HS-5 (cell line): ENCODE measurements at regions not wholly inside any gene's neighbourhood (a gene's known extent, or its start where the extent isn't known, plus 50 kb on each side); places are given as distances from the start of the nearest gene placed in this dataset.
"Not testable (repeated sequence)": the region's sequence is repeated elsewhere in the genome, so short reads cannot be mapped to it uniquely, and the experiment has no call there.

Source experiments
- DNase-seq: peaks from one replicate; pipeline ENCODE4 v3.0.0-alpha.2; 2012; ENCODE audit warnings: low read depth

DNA sequence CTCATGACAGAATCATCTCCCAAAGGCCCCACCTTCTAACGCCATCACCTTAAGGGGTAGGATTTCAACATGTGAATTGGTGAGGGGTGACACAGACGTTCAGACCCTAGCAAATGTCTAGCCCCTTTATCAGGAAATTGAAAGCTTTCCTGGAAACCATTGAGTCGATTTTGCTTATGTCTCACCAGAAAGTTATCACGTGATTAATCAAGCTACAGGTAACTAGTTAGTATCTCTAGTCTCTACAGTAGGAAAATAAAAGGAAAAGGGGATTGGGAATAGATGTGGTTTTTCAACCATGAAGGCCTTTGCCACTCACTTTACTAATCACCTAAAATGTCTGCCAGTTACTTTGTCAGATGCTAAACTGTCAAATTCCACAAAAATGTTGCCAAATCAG lies 1133.0 kb downstream of the PDHA2 start:
- DNase-seq, result no peak

DNA sequence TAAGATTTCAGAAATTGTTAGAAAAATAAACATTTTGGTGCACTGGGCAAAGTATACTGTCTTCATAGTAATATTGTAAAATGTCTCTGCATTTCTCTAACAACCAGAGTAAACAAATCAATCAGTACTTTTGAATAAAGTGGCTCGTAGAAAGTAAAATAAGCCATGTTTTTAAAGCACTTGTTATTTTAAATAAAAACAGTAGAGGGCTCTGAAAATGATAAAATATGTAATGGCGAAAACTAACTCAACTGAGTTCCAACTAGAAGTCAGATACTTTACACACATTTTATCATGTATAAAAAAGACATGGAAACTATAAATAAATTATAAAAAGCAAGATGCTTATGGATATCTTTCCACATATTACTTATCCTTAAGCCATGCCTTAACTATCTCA lies 1134.4 kb downstream of the PDHA2 start:
- no peak for DNase-seq

DNA sequence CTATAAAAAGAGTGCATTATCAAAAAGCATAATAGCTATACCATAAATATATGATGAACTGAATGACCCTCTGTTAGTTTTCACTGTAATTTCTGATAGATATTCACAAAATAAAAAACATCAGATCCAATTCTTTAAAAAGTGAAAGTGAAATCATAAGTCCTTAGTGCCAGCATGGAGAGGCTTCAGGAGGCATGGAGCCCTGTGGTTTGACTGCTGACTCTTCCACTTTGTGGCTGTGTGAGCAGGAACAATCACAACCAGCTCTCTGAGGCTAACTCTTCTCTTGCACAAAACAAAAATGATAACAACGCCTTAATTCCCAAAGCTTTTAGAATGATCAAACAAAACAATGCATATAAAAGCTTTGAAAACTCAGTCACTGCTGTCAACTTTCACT lies 1143.9 kb downstream of the PDHA2 start:
- no peak for DNase-seq

DNA sequence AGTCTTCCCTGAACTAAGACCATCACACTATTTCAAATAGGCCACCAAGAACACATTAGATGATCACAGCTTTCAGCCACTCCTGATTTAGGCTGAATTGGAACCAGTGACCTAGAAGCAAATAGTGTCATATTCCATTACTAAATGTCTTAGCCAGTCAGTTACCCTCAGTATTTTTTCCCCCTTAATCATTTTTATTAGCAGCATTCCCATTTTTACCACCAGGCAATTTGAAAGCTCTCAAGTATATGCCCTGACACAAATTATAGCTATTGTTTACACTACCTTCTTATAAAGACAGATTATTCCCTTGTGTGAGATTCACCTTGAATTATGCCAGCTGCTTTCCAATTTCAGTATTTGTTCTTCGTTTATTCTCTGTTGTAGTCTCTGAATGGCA lies 1146.9 kb downstream of the PDHA2 start:
- no peak for DNase-seq

DNA sequence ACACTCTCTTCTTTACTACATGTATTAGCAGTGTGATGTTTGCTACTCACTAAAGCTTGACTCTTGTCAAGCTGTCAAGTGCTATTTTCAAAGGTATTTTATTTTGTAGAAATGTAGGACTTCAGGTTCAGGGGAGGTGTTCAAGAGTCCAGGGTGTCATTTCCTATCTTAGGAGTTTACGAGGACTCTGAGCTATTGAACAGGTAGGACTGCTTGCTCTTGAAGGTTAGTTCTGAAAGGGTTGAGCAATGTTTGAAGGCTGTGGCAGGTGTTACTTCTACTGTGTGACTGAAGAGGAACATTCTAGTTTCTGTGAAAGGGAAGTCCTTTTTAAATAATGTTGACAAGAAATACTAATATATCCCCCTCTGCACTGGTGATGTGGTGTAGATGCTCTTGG lies 1151.2 kb downstream of the PDHA2 start:
- DNase-seq, result no peak

DNA sequence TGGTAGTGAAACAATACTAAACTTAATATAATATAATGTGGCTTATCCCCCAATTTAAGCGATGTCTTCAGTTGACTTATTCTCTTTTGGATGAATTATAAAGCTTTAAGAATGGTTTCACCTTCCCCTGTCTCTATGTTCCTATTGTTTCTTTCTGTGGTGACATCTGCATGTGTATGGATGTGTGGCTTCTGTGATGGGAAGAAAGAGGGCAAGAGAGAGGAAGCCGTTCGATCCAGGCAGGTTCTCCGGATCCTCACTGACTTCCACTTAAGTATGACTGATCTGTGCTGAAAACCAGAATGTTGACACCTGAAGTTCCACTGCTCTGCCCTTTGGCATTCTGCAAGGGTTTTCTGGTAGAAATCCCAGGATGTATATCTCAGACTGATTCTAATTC lies 1150.8 kb downstream of the STPG2 start:
- no peak for DNase-seq

DNA sequence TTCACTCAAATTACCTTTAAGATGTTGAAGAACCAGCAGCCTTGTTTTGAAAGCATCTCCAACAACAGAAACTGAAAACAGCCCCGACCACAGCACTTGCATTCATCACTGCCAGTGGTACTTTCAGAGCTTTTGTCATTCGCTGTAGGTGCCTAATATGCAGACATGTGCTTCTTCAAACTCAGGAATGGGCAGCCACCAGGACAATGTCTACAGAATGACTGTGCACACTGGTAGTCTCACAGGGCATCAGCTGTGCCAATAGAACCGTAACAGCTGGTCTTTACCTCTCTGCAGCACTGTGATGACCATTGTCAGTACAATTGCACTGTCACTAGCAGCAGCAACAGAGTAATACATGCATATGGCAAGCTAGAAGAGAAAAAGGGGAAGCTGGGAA lies 1149.7 kb downstream of the STPG2 start:
- DNase-seq, result no peak

DNA sequence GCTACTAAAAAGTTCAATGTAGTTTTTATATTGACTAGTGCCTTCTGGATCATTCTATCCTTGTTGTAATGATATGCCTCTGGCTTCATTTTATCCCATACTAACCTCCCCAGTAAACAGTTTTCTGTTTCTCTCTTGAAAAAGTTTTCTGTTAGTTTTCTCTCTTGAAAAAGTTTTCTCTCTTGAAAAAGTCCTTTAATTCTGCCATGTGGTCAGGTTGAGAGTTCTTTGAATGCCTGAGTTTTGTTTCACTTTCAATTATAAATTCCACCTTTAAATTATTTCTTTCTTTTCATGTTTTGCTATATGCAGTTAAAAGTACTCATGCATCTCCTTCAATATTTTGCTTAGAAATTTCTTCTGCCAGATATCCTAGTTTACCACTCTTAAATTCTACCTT lies 1139.6 kb downstream of the STPG2 start:
- no peak for DNase-seq

DNA sequence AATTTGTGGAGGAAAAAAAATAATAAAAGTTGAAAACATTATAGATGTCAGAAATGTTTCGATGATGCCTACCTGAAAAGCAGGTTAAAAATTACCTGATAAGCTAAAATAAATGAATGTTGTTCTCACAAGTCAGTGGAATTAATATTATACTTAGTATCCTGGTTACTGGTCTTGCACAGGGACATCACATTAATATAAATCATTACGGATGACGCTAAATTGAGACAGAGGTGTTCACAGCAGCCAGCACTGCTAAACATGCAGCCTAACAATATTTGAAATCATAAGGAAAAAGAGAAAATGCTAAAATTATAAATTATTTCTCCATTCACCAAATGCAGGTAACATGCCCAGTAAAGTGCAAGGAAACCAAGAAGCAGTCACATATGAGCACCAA lies 1130.0 kb downstream of the STPG2 start:
- DNase-seq, result no peak

DNA sequence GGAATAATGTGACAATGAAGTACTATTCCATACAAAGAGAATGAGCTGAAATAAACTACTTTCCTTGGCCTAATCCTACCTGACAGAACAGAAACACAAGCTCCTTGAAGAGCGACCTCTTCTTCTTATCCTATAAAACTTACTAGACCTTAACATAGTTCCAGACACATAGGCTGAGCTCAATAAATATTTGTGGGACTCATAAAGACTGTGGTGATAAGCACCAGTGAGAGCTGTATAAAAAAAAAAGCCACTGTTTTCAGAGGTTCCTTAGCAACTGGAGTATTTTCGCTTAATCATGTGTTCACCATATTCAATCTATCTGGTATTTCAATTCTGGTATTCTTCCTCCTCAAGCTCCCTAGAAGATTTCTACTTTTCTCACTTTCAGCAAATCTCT lies 1129.6 kb downstream of the STPG2 start:
- no peak for DNase-seq

DNA sequence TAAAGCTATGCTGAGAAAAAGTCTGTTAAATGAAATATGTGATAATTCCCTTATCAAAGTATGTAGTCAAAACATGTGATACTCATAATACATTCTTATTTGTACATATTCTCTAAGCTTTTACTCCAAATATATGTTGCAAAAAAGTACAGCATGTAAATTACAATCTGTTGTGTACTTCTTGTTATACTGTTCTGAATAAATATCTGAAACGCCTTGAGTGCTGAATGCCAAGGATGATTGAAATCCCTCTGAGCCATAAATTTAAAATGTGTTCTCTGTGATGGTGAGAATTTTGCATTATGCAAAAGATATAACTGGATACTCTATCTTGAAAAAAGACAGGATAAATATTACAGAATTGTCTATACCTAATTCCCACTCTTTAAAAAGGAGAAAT lies 1128.0 kb downstream of the STPG2 start:
- no peak for DNase-seq

DNA sequence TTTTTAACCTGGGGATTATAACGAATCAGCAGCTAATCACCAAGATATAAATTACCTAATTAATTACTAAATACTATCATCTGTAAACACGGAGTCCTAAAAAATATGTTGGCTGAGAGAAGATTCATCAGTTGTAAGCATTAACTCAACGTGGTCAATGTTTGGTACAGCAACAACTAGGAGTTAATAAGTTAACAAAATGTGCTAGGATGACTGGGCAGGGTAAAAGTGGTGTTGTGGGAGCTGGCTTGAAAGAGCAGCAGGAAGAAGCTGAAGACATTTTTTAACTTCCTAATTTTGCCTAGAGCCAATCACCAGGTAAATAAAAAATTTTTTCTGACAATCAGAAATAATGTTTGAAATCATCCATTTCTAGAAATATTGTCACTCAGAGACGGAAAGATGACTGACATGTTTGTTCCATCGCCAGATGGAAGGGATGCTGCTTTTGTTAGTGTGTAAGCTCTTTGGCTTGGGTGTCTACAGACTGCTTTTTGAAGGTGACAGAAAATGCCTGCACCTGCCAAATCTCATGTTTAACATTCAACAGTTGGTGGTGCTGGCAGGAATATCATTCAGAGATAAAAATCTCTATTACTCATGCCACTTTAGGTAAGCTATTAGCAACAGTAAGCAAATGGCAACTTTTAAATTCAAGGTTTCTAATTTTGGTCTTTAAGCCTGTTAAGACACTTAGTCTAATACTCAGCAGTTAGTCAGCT lies 1126.9 kb downstream of the STPG2 start:
- DNase-seq, result no peak

DNA sequence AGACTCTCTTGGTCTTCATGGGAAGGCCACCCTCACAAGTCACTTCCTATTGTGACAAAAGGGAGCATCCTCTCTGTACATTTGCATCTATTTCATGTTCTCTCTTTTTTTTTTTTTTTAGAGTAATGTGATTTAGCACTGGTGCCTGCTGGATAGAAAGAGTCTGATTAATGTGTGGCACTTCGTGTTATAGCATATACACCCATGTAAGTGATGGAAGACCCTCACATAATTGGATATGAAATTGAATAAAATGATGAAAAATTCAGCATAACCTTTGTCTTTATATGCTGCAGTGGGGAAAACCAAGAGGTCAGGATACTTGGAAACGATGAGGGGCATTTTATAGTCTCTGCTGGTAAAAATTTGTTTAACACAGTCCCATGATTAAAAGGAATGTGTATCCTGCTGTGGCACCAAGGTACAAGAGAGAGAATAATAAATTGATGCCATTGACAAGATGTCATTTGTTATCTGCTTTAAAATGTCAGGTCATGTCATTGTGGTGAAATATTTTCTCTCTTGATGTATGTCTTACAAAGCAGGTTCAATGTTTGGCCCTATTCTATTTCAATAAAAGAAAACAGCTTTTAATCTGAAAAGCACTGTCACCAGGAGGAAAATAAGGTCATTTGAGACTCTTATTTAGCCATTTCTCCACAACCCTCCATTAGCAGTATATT lies 1115.4 kb downstream of the STPG2 start:
- DNase-seq, result no peak

DNA sequence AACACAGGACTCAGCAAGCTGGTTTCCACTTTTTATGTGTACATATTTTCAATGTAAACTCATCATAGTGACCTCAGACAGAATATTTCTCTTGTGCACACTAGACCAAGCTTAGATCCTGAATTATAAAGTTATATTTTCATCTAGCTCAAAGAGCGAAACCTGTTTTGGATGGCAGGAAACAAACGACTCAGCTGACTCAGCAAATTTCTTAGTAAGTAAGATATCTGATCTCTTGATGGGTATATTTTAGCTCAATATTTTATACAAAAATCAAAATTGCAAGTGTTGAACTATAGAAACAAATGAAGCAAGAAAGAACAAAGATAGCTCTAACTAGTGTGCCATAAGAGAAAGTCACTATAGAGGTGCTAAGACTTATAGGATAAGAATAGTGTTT lies 1114.5 kb downstream of the STPG2 start:
- no peak for DNase-seq

DNA sequence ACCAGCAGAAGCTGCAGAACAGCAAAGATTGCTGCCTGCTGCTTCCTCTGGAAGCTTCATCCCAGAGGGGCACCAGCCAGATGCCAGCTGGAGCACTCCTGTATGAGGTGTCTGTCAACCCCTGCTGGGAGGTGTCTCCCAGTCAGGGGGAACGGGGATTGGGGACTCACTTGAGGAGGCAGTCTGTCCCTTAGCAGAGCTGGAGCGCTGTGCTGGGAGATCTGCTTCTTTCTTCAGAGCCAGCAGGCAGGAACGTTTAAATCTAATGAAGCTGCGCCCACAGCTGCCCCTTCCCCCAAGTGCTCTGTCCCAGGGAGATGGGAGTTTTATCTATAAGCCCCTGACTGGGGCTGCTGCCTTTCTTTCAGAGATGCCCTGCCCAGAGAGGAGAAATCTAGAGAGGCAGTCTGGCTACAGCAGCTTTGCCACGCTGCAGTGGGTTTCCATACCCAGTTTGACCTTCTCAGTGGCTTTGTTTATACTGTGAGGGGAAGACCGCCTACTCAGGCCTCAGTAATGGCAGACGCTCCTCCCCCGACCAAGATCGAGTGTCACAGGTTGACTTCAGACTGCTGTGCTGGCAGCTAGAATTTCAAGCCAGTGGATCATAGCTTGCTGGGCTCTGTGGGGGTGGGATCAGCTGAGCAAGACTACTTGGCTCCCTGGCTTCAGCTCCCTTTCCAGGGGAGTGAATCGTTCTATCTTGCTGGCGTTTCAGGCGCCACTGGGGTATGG lies 1105.7 kb downstream of the STPG2 start:
- DNase-seq, result not testable (repeated sequence)

DNA sequence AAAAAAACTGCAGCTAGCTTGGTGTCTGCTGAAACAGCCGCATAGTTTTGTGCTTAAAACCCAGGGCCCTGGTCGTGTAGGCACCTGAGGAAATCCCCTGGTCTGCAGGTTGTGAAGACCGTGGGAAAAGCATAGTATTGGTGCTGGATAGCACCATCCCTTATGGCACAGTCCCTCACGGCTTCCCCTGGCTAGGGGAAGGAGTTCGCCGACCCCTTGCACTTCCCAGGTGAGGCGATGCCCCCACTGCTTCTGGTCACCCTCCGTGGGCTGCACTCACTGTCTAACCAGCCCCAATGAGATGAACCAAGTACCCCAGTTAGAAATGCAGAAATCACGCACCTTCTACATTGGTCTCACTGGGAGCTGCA lies 1105.1 kb downstream of the STPG2 start:
- DNase-seq, result no peak

DNA sequence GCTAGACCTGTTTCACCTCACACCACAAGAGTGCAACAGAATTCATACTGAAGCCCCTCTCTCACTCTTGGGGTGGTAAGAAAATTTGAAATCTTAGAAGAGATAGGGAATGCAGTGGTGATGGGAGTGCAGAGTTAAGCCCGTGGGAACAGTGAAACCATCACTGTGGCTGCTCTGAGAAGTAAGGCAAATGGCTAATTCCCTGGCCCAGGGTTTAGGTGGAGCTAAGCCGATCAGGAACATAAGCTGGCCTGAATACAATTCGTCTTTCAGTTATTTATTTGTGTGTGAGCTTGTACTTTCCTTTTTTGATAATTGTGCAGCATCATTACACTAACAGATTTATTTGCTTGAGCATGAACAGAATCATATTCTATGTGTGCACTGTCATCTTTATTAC lies 1070.6 kb downstream of the STPG2 start:
- no peak for DNase-seq

DNA sequence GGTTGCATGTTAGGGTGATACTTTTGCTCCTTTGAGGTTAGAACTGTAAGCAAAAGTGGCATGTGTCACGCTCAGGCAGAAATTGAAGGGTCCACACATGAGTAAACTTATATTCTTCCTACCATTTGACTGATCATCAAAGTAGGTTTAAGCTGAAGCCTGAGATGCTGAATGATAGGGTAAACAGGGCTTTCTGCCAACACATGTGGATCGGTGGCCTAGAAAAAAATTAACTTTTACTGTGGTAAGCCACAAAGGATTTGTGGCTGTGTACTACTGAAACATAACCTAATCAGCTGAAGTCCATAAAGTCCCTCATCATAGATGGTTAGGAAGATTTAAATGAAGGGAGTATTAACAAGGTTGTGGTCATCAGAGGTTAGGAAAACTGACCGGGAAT lies 1070.1 kb downstream of the STPG2 start:
- no peak for DNase-seq

DNA sequence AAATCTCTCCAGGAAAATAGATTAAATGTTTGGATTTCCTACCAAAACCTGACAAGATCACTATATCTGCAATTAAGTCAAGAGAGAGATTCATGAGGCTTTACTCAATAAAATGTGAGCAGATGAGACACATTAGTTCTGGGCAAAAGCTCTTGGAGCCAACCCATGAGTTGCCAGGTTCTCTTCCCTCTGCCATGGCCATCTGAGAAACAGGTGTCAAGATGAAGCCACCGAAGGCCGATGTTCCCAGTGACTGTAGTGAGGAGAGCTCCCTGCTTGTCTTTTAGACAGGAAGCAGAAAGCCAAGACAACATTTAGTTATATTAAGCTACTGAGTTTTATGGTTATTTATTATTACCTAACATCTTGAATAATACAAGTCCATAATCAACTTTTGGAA lies 1068.7 kb downstream of the STPG2 start:
- no peak for DNase-seq

DNA sequence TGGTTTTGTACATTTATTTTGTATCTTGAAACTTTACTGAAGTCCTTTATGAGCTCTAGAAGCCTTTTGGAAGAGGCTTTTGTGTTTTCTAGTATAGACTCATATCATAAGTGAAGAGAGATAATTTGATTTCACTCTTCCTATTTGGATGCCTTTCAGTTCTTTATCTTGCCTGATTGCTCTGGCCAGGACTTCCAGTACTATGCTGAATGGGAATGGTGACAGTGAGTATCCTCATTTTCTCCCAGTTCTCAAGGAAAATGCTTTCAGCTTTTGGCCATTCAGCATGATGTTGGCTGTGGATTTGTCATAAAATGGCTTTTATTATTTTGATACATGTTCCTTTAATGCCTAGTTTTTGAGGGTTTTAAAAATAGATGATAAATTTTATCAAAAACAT lies 1061.3 kb downstream of the STPG2 start:
- no peak for DNase-seq

DNA sequence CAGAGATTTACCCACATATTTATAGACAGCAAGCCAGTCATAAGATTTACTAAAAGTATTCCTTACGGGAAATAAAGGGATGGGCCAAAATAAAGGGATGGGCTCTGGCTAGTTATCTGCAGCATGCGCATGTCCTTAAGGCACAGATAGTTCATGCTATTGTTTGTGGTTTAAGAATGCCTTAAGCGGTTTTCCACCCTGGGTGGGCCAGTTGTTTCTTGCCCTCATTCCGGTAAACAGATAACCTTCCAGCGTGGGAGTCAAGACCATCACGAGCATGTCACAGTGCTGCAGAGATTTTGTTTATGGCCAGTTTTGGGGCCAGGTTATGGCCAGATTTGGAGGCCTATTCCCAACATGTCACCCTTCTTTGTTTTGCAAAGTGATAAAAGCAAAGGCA lies 1046.2 kb downstream of the STPG2 start:
- DNase-seq, result not testable (repeated sequence)

DNA sequence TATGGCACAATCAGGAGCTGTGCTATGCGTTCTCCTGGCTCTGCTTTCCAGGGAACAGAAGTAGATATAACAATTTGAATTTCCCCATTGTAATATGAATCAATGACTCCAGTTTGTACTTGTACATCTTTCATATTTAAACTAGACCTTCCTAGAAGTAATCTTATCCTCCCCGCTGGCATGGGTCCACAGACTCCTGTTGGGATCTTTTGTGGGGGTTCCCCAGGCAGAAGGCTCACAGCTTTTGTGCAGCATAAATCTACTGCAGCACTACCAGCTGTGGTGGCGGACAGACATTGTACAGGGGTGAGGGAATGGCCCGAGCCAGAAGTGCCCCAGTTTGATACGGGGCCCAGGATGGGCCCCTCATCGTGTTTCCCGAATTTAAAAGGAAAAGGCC lies 1042.1 kb downstream of the STPG2 start:
- not testable (repeated sequence) for DNase-seq

DNA sequence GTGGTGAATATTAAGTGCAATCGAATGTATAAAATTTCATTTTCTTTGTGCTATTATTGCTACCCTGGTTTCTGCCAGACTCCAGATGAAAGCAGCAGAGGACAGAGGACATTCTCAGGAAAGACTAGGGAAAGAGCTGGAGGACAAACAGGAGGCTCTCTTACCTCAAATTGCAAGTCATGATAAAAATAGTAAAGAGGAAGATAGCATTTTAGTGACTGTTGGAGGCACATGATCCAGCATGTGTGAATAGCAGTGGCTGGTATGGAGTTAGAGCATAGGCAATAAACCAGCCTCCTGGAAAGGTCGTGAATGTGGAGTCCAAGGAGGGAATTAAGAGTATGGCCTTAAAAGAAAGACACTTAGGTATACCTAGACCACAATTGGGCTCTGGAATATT lies 1040.0 kb downstream of the STPG2 start:
- DNase-seq, result no peak
